ENCODE measurements at regions not wholly inside any gene's neighbourhood (a gene's known extent, or its start where the extent isn't known, plus 50 kb on each side); places are given as distances from the start of the nearest gene placed in this dataset.
"Not testable (repeated sequence)": the region's sequence is repeated elsewhere in the genome, so short reads cannot be mapped to it uniquely, and the experiment has no call there.

- DNase-seq: no peak
Observed at GRCh38 chr2:203631068-203631757, 75.2 kb upstream of the CD28 start.

DNA sequence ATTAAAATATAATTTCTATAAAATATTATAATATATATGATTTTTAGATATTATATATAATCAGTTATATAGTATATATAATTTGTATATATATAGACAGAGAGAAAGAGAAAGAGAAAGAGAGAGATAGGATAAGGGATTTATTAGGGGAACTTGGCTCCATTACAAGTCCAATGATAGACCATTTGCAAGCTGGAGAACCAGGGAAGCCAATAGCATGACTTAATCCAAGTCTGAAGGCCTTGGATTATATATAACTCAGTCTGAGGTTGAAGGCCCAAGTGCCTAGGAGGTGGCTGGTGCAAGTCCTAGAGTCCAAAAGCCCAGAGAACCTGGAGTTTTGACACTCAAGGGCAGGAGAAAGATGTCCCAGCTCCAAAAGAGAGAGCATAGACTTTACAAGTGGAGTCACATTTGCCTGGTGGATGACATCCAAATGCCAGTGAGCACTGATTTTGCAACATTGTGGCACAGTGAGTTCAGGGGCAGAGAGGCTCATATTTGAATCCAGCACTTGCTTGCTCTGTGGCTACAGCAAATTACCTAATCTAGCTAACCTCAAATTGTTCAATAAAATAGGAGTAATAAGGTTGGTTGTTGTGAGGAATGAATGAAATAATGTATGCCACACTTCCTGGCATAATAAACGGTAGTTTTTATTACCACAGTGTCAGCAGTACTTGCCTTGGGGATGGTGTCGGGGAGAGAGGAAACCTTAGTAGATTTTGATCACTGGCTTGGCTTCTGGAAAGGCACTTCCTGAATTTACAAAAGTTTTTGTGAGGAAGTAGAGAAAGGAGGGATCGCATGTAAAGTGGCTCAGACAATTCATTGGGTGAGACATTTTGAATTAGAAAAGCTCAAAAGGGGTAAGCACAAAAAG lies 69.6 kb upstream of the CD28 start:
- no peak for DNase-seq

DNA sequence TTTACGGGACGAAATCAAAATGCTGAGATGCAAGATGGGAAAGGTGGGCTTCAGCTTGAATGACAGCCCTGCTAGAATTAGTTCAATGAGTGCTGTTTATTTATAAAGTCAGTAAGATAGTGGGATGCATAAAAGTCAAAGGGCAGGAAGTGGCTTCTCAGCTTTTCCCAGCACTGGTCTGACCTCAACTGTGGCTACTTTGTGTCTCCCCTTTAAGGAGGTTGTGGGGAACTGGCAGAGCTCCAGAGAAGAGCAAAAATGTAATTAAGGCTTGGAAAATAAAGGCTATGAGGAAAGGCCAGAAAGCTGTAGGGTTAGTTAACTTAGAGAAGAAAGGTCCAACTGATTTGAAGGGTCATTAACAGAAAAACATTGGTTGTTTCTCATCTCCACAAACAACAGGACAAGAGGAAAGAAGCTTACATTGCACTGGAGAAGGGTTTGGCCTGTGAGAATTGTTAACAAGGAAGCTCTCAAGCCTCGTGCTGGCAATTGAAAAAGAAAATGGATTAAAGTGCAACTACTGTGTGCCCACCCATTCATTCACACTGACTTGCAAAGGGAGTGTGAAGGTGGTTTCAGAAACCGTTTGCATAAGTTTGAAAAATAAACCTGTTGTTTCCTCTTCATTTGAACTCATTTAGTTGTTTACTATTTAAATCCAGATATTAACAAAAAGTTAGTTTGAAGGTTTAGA lies 68.8 kb upstream of the CD28 start:
- DNase-seq: no peak

- DNase-seq: not testable (repeated sequence)
Observed at GRCh38 chr2:203641865-203642264, 64.6 kb upstream of the CD28 start.

DNA sequence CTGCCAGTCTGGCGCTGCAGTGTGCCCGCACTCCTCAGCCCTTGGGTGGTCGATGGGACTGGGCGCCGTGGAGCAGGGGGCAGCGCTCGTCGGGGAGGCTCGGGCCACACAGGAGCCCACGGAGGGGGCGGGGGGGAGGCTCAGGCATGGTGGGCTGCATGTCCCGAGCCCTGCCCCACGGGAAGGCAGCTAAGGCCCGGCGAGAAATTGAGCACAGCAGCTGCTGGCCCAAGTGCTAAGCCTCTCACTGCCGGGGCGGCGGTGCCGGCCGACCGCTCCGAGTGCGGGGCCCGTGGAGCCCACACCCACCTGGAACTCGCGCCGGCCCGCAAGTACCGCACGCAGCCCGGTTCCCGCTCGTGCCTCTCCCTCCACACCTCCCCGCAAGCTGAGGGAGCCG lies 63.6 kb upstream of the CD28 start:
- not testable (repeated sequence) for DNase-seq

- no peak for DNase-seq
Observed at GRCh38 chr2:203645831-203646230, 60.6 kb upstream of the CD28 start.

GRCh38 chr2:203646266-203646864 lies 60.1 kb upstream of the CD28 start:
- DNase-seq: no peak

GRCh38 chr2:203646961-203647360 lies 59.5 kb upstream of the CD28 start:
- no peak for DNase-seq

GRCh38 chr2:203647579-203647978 lies 58.9 kb upstream of the CD28 start:
- DNase-seq: no peak

GRCh38 chr2:203648273-203648672 lies 58.2 kb upstream of the CD28 start:
- DNase-seq: no peak

GRCh38 chr2:203649176-203649814 lies 57.1 kb upstream of the CD28 start:
- DNase-seq: no peak

- DNase-seq: no peak
Observed at GRCh38 chr2:203650860-203651613, 55.4 kb upstream of the CD28 start.

DNA sequence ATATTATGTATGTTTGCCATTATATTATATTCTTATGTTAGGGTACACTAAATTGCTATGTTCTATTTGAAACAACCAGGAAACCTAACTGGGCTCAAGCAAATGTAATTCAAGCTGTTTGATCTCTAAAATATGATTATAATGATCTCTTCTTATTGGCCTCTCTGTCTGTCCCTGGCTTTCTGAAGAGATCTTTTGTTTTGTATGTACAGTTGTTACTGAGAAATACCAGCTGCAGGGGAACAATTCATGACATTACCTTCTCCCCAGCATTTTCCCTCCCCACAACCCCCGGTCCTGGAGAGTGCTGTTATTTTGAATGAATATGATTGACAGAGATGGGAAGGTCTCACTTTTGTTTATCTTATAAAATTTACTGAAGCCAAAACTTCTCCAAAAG lies 54.8 kb upstream of the CD28 start:
- DNase-seq: no peak

- no peak for DNase-seq
Observed at GRCh38 chr2:203654826-203655225, 51.6 kb upstream of the CD28 start.

GRCh38 chr2:203656522-203657287 lies 49.7 kb upstream of the CD28 start:
- DNase-seq: peak in 1 of 2 donors; percentile 14
